GM18519 (cell line): ENCODE measurements at regions not wholly inside any gene's neighbourhood (a gene's known extent, or its start where the extent isn't known, plus 50 kb on each side); places are given as distances from the start of the nearest gene placed in this dataset.
"Not testable (repeated sequence)": the region's sequence is repeated elsewhere in the genome, so short reads cannot be mapped to it uniquely, and the experiment has no call there.

Experiments
- ATAC-seq: cut with Tn5 transposase; IDR thresholded peaks from one replicate; pipeline ENCODE4 v1.9.1; 2021; ENCODE audit warnings: mild to moderate bottlenecking, moderate library complexity; ENCODE audit not compliant: unreplicated experiment, low FRiP score

DNA sequence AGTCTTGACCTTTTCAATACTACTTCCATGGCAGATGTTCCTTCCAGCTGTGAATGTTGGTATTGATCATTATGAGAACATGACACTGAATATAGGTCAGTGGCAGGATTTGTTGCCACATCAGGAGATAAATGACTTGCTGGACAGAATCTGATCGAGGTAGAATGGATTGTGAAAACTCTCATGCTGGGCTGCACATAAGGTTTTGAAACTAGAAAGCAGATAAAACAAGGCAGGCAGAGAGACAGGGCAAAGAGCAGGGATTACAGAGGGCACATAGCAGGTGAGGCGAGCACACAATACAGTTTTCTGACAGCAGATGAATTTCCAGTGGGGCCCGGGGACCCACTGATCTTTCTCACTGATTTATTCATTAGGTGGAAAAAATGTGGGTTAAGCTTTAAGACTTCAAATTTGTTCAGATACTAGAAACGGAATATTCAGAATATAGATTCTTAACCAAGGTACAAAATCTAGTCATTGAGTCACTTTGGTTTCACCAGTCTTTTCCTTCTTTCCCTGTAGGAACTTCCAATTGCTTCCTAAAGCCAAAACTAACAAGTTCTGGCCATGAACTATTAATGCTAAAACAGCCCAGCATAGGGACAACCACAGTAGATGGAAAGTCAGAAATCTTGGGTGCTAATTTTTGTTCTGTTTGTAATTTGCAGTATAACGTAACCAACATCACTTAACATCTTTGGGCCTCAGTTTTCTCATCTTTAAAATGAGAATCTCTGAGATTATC is 296.0 kb upstream of the PTBP2 start:
- no peak for ATAC-seq

GRCh38 chr1:96427616-96428015 is 294.0 kb upstream of the PTBP2 start:
- no peak for ATAC-seq

- no peak for ATAC-seq
Observed at GRCh38 chr1:96445302-96445701, 276.3 kb upstream of the PTBP2 start.

- no peak for ATAC-seq
Observed at GRCh38 chr1:96464066-96464465, 257.5 kb upstream of the PTBP2 start.

GRCh38 chr1:96464522-96464921 is 257.1 kb upstream of the PTBP2 start:
- ATAC-seq: no peak

DNA sequence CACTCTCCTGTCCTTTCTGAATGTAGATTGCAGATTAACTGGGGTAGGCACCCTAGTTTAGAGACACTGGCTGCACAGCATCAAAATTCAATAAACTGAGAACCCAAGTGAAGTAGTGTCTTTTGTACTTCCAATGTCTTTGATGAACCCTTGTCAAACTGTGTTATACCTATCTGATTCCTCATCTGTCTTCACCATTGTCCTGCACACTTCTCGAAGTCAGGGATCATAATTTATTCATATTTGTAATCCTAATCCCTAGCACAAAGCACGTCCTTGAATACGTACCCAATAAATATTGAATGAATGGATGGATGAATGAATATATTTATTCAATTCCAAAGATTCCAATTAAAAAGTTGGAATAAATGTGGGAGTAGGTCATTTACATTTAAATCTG is 256.6 kb upstream of the PTBP2 start:
- no peak for ATAC-seq

GRCh38 chr1:96465441-96465840 is 256.1 kb upstream of the PTBP2 start:
- no peak for ATAC-seq

GRCh38 chr1:96466842-96467241 is 254.7 kb upstream of the PTBP2 start:
- no peak for ATAC-seq

GRCh38 chr1:96469726-96470125 is 251.9 kb upstream of the PTBP2 start:
- ATAC-seq: not testable (repeated sequence)

DNA sequence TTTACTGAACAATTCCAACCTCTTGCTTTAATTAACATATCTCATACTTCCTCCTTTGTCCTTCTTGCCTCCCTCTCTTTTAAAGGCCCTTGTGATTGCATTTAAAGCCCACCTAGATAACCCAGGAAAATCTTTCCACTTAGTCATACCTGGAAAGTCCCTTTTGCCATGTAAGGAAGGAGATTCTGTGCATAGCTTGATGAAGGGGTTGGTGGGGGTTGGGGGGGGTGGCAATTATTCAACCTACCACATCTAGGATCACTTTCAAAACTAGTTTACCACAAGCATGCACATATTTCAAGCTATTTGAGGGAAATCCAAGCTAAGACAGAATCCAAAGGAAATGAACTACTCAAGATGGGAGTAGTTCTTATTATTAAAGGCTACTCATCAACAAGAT is 249.1 kb upstream of the PTBP2 start:
- no peak for ATAC-seq

DNA sequence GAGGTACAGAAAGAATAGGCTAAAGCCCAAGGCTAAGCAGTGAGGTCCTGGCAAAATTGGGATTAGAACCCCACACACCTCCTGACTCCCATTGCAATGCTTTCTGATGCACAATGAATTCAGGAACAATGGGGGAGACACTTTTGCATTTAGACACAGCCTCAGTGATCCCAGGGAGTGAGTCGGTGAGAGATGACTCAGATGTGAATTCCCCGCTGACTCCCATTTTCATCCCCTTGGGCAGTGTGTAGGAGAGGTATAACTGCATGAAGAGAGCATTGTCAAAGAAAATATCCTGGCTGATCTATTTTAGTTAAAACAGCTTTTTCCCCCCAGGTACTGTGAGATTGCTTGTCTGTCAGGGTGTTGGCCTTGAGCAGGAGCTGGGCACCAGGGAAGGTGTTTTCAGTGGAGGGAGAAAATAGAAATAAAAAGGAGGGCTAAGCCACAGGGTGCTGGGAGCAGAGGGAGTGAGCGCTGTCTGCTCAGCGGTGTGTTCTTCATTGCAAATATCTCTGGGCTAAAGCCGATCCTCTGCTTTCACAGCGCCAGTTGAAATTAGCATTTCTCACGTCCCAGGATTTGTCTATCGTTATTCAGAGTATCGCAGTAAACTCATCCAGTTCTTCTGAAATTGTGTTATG is 247.7 kb upstream of the PTBP2 start:
- ATAC-seq: no peak

GRCh38 chr1:96474985-96475743 is 246.4 kb upstream of the PTBP2 start:
- no peak for ATAC-seq

DNA sequence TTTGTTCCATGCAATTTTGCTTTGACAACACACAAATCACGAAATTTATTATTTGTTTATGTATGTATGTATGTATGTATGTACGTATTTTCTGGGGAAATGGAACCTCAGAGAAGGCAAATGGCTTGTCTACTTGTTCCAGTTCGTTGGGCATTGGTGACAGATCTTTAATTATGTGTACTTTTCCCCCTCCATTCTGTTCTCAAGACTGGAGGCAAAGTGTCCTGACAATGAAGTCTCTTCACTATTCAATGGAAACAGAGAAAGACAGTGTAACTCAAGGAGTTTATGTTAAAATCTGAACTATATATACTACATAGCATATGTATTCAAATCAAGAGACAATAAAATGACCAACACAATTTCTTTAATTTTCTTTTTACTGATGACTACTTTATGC is 245.7 kb upstream of the PTBP2 start:
- no peak for ATAC-seq

DNA sequence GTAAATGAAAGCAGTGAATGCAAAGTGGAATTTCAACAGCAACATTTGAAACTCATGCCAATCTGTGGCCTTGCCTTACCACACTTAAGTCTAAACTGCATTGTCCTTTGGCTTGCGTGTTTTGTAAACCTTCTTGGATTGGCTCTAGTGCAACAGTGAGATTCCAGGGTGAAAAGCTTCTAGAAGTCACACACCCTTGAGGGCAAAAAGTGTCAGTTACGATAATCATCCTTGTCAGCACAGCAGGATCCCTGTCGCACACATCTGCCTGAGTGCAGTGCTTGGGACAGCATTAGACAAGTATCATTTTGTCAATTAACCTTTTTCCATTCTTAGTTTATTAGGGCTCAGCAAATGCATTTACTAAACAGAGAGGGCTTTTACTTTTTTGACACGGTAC is 243.4 kb upstream of the PTBP2 start:
- ATAC-seq: no peak

DNA sequence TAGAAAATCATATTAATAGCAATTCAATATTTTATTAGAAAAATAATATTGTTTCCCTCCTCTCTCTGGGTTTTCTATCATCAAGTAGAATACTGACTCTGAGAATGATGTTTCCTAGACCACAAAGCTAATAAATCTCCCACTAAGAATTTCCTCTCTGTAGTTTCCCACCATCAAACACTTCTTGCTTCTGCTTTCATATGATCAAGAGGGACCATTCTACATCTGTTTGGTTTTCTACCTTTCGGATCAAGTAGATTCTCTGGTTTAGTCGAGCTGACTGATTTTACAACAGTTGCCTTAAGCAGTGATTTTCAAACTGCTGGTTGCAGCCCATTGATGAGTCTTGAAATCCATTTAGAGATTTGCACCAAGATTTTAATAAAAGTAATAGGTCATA is 240.2 kb upstream of the PTBP2 start:
- no peak for ATAC-seq

DNA sequence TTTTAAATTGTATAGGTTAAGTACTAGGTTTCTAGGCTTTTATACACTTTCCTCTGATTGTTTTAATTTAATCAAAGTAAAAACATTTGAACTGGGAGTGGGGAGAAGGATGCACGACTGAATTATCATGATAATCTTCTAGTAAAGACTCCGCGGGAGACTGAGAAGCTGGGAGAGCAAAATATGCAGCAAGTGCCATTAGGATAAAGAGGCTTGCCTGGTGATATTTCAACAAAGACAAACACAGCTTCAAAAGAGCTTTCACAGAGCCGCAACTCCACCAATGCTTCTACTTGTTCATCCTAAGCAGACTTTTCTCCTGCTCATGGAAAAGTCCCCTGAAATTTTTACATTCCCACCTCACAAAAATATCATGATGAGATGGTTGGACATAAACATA is 239.0 kb upstream of the PTBP2 start:
- ATAC-seq: no peak

GRCh38 chr1:96487394-96487793 is 234.2 kb upstream of the PTBP2 start:
- ATAC-seq: no peak

DNA sequence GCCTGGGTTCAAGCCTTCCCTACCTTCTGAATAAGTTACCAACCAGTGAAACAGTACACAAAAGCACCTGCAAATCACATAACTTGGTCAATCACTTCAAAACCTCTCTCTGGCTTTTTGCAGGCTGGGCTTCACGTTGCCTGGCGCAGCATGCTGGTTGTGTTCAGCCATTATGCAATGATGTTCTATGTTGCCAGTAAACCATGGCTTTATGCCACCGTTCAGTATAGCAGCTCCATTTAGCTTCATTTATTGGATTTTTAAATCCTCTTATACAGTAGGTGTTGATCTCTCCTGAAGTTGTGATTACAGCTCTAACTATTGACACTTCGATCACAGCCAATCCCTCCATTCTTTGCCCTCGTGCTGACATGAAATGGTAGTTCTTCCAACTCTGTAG is 233.6 kb upstream of the PTBP2 start:
- no peak for ATAC-seq

- ATAC-seq: no peak
Observed at GRCh38 chr1:96488777-96489176, 232.8 kb upstream of the PTBP2 start.

GRCh38 chr1:96492236-96492635 is 229.3 kb upstream of the PTBP2 start:
- no peak for ATAC-seq

DNA sequence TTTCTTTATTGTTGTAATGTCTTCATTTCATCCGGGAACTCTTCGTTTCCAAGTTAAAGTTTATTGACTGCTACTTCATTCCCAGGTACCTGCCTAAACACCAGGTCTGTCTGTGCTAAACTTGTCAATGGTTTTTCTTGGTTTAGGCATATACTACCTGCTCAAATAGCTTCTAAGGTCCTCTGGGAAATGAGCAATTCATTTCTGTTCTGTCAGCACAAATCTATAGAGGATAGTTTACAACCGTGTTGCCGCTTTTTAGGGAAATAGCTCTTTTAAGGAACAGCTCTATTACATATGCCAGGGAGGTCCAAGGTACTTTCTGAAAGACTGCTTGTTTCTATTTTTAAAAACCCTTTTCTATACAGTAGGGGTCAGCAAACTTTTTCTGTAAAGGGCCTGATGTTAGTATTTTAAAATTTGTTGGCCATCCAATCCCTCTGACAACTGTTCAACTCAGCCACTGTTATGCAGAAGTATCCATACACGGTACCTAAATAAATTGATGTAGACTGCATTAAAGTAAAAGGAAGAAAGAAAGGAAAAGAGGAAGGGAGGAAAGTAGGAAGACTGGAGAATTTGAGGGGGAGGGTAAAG is 222.7 kb upstream of the PTBP2 start:
- ATAC-seq: no peak
